ENCODE measurements at regions not wholly inside any gene's neighbourhood (a gene's known extent, or its start where the extent isn't known, plus 50 kb on each side); places are given as distances from the start of the nearest gene placed in this dataset.

GRCh38 chr1:112060261-112060660, 70.8 kb upstream of the KCND3 start:
- no peak for DNase-seq (ENCODE audit: low read depth)
- ChIA-PET CTCF (no interaction called here), POLR2A (no interaction called here)
- no peaks in the 10 kb centered on the region for H3K36me3 ChIP-seq (ENCODE audit: control insufficient read depth, insufficient read depth, low read length)
- no peak overlapping the region for H3K4me3 ChIP-seq (ENCODE audit: low read depth, low read length)
- no peaks in the 10 kb centered on the region; the same call in 1 of the 2 replicates for H3K27me3 ChIP-seq (ENCODE audit: control insufficient read depth, insufficient read depth, low read length)
- TF ChIP-seq CTCF (IDR thresholded peaks at IDR 0.05; ENCODE audit: insufficient read depth, low read depth, low read length) = no peak

- ChIA-PET POLR2A (no interaction called here), CTCF (no interaction called here)
- no peaks in the 10 kb centered on the region; the same call in 1 of the 2 replicates for H3K27me3 ChIP-seq (ENCODE audit: control insufficient read depth, insufficient read depth, low read length)
- DNase-seq (ENCODE audit: low read depth) = no peak
- no peaks in the 10 kb centered on the region for H3K36me3 ChIP-seq (ENCODE audit: control insufficient read depth, insufficient read depth, low read length)
- no peak overlapping the region for H3K4me3 ChIP-seq (ENCODE audit: low read depth, low read length)
- TF ChIP-seq CTCF (IDR thresholded peaks at IDR 0.05; ENCODE audit: insufficient read depth, low read depth, low read length) = no peak
Measured at GRCh38 chr1:112061056-112061455, 71.6 kb upstream of the KCND3 start.

- no peak for DNase-seq (ENCODE audit: low read depth)
- CTCF ChIA-PET = interaction anchor here (1.1 kb wide), 1 partner anchor 23 kb away, joined by 3 read pairs; no protein-coding TSS in a partner anchor
- POLR2A ChIA-PET = no interaction called here
- Histone ChIP-seq H3K4me3 (ENCODE audit: low read depth, low read length) (no peak overlapping the region), H3K27me3 (ENCODE audit: control insufficient read depth, insufficient read depth, low read length) (no peaks in the 10 kb centered on the region), H3K36me3 (ENCODE audit: control insufficient read depth, insufficient read depth, low read length) (no peaks in the 10 kb centered on the region)
- TF ChIP-seq CTCF (IDR thresholded peaks at IDR 0.05; ENCODE audit: insufficient read depth, low read depth, low read length) = no peak
Measured at GRCh38 chr1:112061901-112062320, 72.4 kb upstream of the KCND3 start.

- ChIA-PET POLR2A (no interaction called here), CTCF (no interaction called here)
- Histone ChIP-seq H3K27me3 (ENCODE audit: control insufficient read depth, insufficient read depth, low read length) (no peaks in the 10 kb centered on the region), H3K36me3 (ENCODE audit: control insufficient read depth, insufficient read depth, low read length) (no peaks in the 10 kb centered on the region), H3K4me3 (ENCODE audit: low read depth, low read length) (no peak overlapping the region)
- no peak for DNase-seq (ENCODE audit: low read depth)
- no peak for TF ChIP-seq CTCF (IDR thresholded peaks at IDR 0.05; ENCODE audit: insufficient read depth, low read depth, low read length)
Measured at GRCh38 chr1:112063781-112064728, 74.6 kb upstream of the KCND3 start.

GRCh38 chr1:112067989-112068388, 78.5 kb upstream of the KCND3 start:
- CTCF ChIA-PET = no interaction called here
- Histone ChIP-seq H3K36me3 (ENCODE audit: control insufficient read depth, insufficient read depth, low read length) (no peaks in the 10 kb centered on the region), H3K4me3 (ENCODE audit: low read depth, low read length) (no peak overlapping the region), H3K27me3 (ENCODE audit: control insufficient read depth, insufficient read depth, low read length) (no peaks in the 10 kb centered on the region)
- DNase-seq (ENCODE audit: low read depth) = no peak
- POLR2A ChIA-PET = no interaction called here
- TF ChIP-seq CTCF (IDR thresholded peaks at IDR 0.05; ENCODE audit: insufficient read depth, low read depth, low read length) = no peak
